Epithelial cell of esophagus (primary cell): ENCODE measurements at regions not wholly inside any gene's neighbourhood (a gene's known extent, or its start where the extent isn't known, plus 50 kb on each side); places are given as distances from the start of the nearest gene placed in this dataset.

Experiments used
- DNase-seq: peaks from one replicate; pipeline ENCODE4 v3.0.0; 2010; ENCODE audit warnings: low read depth
- H3K4me3 ChIP-seq: 2 replicates; pipeline ENCODE4 v1.5.1; 2011; ENCODE audit warnings: mild to moderate bottlenecking, low read length, control low read depth
- CTCF ChIP-seq: IDR thresholded peaks from 2 replicates; pipeline ENCODE4 v1.5.1; 2011; ENCODE audit warnings: low read depth, mild to moderate bottlenecking, low read length, control low read depth, inconsistent platforms; ENCODE audit not compliant: insufficient read depth; ENCODE audit errors: missing control alignments

- no peak for DNase-seq
- TF ChIP-seq CTCF: no peak
- H3K4me3 ChIP-seq: no peak overlapping the region
Measured at GRCh38 chr2:221276601-221277000, 295.5 kb downstream of the EPHA4 start.

- no peak for TF ChIP-seq CTCF
- no peak for DNase-seq
- H3K4me3 ChIP-seq: no peak overlapping the region
Measured at GRCh38 chr2:221282386-221282785, 289.7 kb downstream of the EPHA4 start.

- no peak overlapping the region for H3K4me3 ChIP-seq
- TF ChIP-seq CTCF: no peak
- DNase-seq: no peak
Measured at GRCh38 chr2:221283896-221284545, 288.1 kb downstream of the EPHA4 start.

- no peak overlapping the region for H3K4me3 ChIP-seq
- no peak for TF ChIP-seq CTCF
- no peak for DNase-seq
Measured at GRCh38 chr2:221285148-221285547, 287.0 kb downstream of the EPHA4 start.

GRCh38 chr2:221286406-221286805, 285.7 kb downstream of the EPHA4 start:
- TF ChIP-seq CTCF: no peak
- H3K4me3 ChIP-seq: no peak overlapping the region
- DNase-seq: no peak

GRCh38 chr2:221289389-221289788, 282.7 kb downstream of the EPHA4 start:
- no peak for TF ChIP-seq CTCF
- no peak for DNase-seq

GRCh38 chr2:221289846-221290245, 282.3 kb downstream of the EPHA4 start:
- TF ChIP-seq CTCF: no peak

More at GRCh38 chr2:221289389-221289788, 282.7 kb downstream of the EPHA4 start:
- no peak overlapping the region for H3K4me3 ChIP-seq

More at GRCh38 chr2:221289846-221290245, 282.3 kb downstream of the EPHA4 start:
- H3K4me3 ChIP-seq: no peak overlapping the region
- DNase-seq: no peak
